HG02852 (cell line): ENCODE measurements at regions not wholly inside any gene's neighbourhood (a gene's known extent, or its start where the extent isn't known, plus 50 kb on each side); places are given as distances from the start of the nearest gene placed in this dataset.

Source experiments
- ATAC-seq: cut with Tn5 transposase; IDR thresholded peaks from one replicate; pipeline ENCODE4 v1.9.1; 2021; ENCODE audit warnings: mild to moderate bottlenecking, moderate library complexity; ENCODE audit not compliant: unreplicated experiment

GRCh38 chr2:120563616-120564015 is 172.1 kb upstream of the GLI2 start:
- no peak for ATAC-seq

DNA sequence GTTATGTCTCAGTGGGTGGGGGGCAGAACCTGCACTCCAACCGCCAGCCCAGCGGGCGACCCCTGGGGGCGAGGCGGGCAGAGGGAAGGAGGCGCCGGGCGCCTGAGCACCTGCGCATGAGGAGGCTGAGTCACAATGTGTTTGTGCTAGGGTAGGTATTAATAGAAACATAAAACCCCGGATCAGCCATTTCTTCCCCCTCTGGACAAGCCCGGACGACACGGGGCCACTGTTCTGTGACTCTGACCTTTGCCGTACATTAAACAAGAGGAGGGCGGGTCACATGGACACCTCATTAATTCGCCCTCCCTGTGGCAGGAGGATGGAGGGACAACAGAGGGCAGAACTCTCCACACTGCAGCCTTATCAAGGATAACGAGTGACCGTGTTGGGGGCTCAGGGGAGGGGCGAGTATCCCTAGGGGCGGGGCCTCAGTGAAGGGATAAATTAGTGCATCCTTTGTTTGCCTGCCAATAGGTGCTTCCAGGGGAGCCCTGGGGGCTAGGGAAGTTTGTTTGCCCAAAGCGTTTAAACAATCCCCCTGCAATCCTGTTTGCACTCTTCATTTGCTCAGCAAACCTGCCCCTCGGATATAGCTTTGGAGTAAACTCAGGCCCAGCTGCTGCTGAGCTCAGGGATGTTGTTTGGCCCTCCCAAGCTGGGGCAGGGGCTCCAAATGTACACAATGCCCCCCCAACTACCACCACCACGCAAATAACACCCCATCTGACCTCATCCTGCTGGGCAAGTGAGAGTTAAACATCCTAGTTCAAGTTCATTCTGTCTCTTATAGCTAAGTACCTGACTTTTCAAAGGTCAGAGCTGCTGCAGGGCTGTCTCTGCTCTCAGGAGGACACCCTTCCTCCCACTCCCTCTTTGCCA is 171.2 kb upstream of the GLI2 start:
- no peak for ATAC-seq

DNA sequence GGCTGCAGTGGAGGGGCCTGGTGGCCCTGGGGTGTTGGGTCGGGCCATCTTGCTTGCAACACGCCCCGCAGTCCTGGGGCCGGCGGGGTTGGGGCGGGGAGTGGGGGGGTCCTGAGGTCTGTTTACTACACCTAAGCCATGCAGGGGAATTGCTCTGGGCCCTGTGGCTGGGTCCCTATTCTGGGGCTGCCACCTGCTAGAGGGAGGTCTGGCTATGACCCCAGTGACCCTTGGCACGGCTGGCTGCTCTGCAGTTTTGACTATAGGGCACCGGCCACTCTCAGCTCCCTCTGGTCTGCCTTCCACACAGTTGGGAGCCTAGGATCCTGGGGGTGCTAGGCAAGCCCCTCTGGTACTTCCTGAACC is 170.6 kb upstream of the GLI2 start:
- no peak for ATAC-seq

DNA sequence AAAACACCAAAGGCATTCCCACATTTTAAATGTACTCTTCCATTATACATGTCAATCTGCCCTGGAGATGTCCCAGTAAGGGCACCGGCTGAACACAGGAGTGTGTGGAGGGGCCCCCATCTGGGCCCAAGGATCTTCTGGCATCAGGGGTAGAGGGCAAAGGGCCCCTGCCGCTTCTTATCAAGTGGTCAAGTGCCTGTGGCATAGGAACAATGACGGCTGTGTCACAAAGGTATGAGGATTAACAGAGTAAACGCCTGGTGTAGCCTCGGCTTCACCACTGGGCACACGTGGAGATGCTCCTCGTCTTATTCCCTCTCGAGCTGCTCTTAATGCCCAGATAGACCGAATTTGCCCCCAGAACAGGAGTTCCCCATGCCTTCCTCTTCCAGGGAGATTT is 169.7 kb upstream of the GLI2 start:
- no peak for ATAC-seq

DNA sequence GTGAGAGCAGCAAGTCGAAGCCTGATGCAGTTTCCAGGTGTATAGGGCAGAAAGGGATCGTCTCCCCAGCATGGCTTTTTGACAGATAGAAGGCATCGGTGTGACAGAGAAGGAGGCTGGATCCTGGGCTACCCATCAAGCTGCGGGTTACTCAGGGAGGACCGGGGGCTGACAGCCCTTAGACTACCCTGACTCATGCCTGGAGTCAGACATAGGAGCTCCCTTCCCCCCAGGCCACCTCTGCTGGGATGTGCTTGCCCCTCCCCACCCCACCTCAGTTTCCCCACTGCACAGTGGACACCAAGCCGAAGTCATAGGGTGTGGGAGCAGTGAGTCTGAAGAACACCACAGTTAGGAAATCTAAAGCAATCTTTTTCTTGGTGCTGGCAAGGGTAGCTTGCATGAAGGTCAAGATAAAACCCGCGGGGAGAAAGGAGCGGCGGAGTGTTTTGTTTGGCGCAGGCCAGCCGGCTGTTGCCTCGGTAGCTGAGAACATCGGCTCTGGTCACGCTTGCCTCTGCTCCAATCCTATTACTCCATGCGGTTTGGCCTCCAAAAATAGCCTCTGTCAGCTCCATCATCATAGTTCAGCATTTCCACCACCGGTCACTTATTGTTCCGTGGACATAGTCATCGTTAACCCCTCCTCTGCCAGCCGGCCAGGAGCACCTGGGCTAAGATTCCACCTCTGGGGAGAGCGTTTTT is 169.2 kb upstream of the GLI2 start:
- no peak for ATAC-seq

- no peak for ATAC-seq
These were observed 168.5 kb upstream of the GLI2 start for GRCh38 chr2:120567128-120567527.

DNA sequence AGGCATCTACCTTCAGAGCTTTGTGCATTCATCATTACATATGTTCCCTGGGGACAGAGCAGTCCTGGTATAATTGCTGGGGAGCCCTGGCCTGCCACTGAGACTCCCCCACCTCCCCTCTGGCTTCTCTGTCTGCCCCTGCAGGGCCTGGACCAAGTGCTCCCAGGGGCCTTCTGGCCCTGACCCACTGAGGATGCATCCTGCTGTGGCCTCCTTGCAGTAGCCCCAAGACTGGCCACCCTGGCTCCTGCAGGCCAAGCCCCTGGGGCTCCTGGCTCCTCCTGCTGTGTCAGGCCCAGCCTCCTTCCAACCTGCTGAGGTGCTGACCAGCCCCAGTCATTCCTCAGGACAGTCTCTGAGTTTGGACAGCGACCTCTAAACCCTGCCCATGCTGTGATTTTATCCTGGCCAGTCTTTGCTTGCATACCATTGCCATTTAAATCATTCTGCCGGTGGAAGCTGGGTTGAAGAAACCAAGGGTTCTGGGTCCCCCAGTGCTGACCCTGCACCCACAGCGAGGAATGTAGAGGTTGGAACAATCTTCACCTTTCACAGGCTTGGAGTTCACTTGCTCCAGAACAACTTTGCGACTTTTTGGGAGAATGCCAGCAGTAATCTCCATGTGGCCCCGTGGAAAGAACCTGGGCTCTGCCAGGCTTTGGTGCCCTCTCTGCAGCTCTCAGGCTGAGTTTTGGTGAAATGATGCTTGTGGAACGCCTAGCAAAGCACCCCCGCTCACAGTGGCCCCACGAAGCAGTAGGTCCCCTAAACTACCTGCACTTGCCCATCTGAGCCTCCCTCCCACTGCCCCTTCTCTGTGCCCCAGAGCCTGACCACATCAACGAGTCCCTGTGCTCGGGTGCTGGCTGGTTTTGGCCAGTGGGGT is 167.3 kb upstream of the GLI2 start:
- ATAC-seq, result no peak

DNA sequence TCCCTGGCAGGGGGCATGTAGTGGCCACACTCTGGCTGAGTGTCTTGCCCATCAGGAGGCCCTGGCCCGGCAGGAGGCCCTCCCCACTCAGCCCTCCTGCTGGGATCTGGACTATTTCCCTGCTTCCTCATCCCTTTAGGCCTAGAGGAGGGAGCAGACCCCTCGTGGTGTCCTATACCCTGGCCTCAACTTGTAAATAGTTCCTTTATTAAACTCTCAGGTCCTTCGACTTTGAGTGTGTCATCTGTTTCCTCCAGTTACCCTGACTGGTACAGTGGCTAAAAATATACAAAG is 166.7 kb upstream of the GLI2 start:
- no peak for ATAC-seq

- ATAC-seq, result no peak
These were observed 165.7 kb upstream of the GLI2 start for GRCh38 chr2:120570001-120570400.

DNA sequence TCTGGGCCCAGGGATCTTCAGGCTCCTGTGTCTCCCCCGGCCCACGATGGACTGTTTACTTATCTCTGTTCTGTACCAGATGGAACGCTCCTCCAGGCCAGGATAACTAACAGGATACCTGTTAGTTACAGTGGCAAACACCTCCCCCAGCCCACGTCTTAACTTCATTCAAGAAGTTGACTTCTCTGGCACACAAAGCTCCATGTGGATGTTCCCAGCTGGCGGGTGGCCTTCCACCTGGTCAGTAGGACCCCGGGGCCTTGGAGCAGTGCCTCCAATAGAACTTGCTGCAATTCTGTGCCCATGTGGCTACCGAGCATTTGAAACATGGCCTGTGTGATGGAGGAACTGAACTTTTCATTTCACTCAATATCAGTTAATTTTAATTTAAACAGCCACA is 165.1 kb upstream of the GLI2 start:
- no peak for ATAC-seq

- ATAC-seq, result no peak
These were observed 164.5 kb upstream of the GLI2 start for GRCh38 chr2:120571015-120571728.

DNA sequence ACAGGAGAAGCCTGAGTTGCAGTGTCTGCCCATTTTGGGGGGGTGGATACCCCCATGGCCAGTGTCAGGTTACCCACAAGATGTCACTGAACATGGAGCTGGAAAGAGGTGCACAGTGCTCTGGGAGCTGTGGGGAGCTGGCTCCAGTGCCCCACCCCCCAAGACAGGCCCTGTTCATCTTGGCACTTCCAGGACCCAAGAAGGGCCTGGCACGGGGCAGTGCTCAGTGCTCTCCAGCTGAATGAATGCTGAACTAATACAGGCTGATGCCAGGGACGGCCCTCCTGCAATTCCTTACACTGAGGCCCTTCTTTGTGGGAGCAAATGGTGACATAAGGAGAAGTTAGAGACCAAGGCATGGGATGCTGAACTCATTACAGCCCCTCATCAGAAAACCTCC is 163.4 kb upstream of the GLI2 start:
- no peak for ATAC-seq

- ATAC-seq, result no peak
These were observed 161.0 kb upstream of the GLI2 start for GRCh38 chr2:120574620-120575019.

DNA sequence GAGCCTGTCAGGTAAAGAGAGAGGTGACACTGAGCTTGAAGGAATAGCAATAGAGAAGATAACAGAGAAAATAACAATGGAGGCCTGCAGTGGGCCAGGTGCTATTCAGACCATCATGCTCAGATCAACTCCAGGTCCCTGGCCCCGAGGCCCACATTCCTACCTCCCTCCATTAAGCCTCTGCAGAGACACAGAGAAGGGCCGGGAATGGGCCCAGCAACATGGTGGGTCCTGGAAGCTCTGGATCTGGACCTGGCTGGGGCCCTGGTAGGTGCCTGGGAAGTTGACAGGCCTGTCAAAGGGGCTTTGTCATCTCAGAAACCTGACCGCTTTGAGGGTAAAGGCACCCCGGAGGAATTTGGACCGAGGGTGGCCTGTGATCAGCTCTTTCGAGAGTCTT is 159.7 kb upstream of the GLI2 start:
- no peak for ATAC-seq

GRCh38 chr2:120576509-120577474 is 158.9 kb upstream of the GLI2 start:
- no peak for ATAC-seq

- ATAC-seq, result no peak
These were observed 157.9 kb upstream of the GLI2 start for GRCh38 chr2:120577721-120578295.

DNA sequence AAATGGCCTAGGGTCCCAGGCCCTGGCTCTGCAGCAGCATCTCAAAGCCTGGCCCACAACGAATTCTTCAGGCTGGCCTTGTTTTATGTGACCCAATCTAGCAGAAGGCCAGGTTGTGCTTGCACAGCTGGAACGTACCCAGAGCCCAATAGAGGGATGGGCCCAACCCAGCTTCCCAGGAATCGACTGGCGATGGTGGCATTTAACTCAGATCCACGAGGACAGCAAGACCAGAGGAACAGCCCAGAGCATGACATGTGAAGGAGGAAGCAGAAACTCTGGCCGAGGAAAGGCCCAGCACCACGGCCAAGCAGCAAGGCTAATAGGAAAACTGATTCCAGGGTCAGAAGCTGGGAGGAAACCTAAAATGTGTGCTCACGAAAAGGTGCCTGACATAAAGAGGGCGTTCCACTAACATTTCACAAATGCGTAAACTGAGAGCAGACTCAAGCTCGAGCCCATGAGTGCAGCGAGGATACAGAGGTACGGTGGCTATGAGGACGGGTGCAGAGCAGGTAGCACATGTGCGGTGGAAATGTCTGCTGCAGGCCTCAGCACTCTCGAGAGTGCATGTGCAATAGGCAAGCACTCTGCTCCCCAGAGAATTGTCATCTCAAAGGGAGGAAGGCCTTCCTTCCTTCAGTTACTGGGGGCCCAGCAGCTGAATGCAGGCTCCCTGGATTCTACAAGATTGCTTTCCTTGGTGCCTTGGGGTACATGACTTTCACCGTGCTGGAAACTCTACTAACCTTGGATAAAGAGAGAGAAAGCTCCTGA is 156.9 kb upstream of the GLI2 start:
- ATAC-seq, result no peak

DNA sequence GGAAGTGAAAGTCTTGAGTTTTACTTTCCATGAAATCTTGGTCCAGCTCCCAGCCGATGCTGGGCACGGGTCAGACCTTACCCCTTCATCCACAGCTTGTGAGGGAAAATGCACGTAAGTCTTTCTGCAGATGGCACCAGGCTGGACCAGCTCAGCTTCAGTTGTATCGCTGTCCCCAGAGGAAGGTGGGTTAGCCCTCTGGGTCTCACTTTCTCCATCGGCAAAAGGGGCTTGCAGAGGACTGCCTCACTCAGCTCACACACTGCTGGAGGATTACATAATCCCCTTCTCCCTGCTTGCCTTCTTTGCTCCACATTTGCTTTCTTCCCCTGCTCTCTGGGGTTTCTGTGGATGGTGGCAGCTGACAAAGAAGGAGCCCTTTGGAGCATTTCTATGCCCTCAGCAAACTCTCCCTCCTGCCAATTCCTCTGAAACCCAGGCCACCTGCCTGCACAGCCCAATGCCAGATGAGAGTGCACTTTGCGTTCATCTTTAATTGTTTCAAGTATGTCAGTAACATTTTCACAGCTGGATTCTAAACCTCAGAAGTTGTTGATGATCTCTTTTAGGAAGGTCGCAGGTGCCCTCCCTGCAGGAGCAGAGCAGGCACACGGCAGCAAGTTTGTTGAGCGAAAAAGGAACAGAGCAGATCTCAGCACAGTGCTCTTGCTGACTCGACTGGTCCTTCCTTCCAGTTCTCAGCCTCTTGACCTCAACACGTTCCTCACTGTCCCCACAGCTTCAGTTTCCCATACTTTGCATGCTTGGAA is 155.6 kb upstream of the GLI2 start:
- ATAC-seq, result no peak
